HG03432 (cell line): ENCODE measurements at regions not wholly inside any gene's neighbourhood (a gene's known extent, or its start where the extent isn't known, plus 50 kb on each side); places are given as distances from the start of the nearest gene placed in this dataset.
"Not testable (repeated sequence)": the region's sequence is repeated elsewhere in the genome, so short reads cannot be mapped to it uniquely, and the experiment has no call there.

Experiments
- ATAC-seq: cut with Tn5 transposase; IDR thresholded peaks from one replicate; pipeline ENCODE4 v1.9.1; 2021; ENCODE audit warnings: mild to moderate bottlenecking, moderate library complexity; ENCODE audit not compliant: unreplicated experiment

DNA sequence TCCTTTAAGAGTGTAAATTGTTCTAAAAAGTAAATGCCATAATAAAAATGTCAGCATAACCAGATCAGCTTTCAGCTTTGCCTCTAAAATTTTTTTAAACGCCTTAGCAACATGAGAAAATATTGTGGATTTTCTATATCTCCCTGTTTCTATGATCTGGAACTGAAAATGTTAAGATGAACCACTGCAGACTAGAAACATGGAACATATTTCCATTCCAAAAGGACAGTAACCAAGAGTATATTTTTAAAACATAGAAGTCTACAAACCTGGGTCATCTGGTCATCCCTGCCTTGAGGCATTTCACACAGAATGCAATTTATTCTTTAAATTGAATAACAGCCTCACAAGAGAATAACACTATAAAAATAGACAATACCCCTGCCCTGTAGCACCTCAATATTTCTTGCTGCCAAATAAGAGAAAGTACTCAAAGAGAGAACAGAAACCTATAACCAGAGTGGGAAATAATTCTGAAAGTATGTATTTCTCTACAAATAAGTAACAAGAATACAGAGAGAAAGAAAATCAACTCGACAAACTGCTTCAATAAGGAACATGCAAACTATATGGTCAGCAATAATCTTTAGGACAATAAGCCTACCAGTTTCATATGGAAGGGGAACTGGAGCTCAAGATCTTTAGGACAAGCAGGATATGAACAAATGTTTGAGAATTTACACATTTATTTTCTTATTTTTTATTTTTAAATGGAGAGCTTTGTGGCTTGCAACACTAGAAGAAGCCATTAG, 949.0 kb downstream of the EPHA3 start:
- ATAC-seq = no peak

DNA sequence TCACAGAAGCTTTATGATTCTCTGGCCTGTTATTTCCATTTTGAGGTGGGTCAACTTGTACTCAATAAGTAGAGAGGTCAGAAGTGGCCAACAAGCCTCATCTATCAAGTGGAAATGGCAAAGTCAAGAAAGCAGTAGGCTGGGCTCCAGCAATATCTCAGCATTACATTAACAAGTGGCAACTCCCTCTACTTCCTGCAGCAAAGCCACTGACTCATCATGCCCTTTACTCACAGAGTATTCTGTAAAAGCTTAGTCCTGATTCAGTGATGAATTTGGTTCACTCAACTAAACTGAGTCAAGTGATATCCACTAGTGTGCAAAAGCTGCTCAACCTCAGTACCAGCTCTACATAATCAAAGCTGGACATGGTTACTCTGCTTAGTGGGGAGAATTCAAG, 954.6 kb downstream of the EPHA3 start:
- no peak for ATAC-seq

DNA sequence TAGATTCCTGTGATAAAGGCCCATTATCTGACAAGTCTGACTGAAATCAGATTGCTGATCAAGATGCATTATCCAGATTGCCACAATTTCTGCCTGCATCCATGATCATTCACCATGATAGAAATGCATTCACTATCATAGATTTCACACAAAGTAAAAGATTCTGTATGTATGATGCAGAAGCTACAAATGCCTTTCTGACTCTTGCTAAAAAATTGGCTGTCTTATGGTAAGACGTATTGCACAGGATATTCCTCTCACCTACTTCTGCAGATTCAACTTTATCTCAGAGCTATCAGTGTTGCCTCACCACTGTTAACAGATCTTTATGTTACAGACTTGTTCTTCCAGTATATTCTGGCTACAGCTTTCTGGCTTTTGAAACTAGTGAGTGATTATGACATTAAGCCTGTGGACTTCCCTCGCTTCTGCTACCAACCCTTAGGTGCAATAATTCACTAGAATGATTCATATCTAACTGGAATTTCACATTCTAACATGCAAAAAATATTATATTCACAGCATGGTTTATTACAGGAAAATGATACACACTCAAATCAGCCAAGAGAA, 955.3 kb downstream of the EPHA3 start:
- ATAC-seq = no peak

- no peak for ATAC-seq
Observed at GRCh38 chr3:90068783-90069182, 961.4 kb downstream of the EPHA3 start.

DNA sequence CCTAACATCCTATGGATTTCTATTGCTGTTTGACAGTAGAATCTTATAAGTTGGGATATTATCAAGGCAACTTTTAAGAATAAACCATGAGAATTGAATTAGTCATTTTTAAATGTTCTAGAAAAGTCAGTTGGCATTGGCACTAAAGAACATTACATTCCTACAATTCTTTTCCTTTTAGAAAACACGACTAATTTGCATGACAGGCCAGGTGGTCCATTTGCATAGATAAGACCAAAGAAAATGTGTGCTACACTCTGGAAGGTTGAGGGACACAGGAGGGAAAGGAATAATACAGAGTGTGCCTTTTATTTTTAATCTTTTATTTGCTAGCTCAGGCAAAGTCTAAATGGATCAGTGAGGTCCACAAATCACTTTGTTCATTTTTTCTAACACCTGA, 962.3 kb downstream of the EPHA3 start:
- ATAC-seq = no peak

- no peak for ATAC-seq
Observed at GRCh38 chr3:90076136-90076535, 968.7 kb downstream of the EPHA3 start.

DNA sequence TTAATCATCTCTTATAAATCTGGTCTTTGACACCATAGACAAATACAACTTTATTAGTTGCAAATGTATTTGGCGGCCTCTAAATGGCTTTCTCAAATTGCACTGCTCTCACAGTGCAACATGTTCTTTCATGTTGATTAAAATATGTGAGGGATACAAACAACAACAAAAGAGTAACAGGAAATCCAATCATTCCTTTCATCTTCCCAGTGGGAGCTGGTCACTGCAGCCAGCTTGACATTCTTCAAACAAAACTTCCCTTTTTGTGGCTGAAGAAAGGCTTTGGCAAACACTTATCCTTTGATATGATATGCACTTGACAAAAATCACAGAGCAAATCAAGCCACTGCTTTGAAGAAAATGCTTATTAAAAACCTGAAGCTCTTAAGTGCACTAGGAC, 973.6 kb downstream of the EPHA3 start:
- ATAC-seq = no peak

DNA sequence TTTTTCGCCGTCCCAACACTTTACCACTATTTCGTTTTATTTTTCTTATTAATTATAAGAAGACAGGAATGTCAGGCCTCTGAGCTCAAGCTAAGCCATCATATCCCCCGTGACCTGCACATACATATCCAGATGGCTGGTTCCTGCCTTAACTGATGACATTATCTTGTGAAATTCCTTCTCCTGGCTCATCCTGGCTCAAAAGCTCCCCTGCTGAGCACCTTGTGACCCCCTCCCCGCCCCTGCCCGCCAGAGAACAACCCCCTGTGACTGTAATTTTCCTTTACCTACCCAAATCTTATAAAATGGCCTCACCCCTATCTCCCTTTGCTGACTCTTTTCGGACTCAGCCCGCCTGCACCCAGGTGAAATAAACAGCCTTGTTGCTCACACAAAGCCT, 978.9 kb downstream of the EPHA3 start:
- ATAC-seq = not testable (repeated sequence)

GRCh38 chr3:90087703-90088102, 980.3 kb downstream of the EPHA3 start:
- no peak for ATAC-seq

- peak; percentile 80 for ATAC-seq
Observed at GRCh38 chr3:90091549-90091948, 984.1 kb downstream of the EPHA3 start.

- ATAC-seq = no peak
Observed at GRCh38 chr3:90092994-90093393, 985.6 kb downstream of the EPHA3 start.

GRCh38 chr3:90095811-90096210, 988.4 kb downstream of the EPHA3 start:
- no peak for ATAC-seq

GRCh38 chr3:90099493-90099892, 992.1 kb downstream of the EPHA3 start:
- ATAC-seq = no peak

DNA sequence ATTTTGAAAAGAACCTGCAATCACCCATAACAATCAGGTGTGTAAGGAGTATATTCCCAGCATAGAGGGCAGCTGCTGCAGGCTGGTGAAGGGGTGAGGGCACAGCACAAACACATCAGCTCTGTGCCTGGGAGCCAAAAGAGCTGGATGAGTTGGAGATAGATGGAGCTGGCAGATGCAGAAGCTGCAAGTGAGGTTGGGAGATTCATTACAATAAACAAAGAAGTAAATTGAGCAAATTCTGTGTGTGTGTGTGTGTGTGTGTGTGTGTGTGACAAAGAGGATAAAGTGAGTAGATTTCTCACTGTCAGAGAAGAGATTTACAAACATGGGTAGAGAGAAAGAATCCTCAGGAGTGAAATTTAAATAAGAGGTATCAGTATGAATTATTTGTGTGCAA, 994.7 kb downstream of the EPHA3 start:
- ATAC-seq = no peak

DNA sequence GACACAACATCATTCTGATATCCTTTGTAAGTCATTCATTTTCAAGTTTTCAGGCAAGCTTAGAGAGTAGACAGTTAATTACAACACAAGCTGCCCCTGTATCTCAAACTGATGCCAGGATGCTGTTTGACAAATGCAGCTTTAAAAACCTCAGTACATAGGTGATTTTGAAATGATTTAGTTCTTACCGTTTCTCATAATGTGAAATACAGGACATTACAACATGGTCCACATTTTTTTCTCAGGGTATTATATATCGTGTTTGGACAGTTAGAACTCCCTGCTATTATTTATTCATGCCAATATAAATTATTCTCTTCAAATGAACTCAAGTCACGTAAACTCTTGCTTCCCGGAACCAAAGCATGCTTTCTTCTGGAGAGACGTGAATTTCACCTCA, 1013.9 kb downstream of the EPHA3 start:
- no peak for ATAC-seq

DNA sequence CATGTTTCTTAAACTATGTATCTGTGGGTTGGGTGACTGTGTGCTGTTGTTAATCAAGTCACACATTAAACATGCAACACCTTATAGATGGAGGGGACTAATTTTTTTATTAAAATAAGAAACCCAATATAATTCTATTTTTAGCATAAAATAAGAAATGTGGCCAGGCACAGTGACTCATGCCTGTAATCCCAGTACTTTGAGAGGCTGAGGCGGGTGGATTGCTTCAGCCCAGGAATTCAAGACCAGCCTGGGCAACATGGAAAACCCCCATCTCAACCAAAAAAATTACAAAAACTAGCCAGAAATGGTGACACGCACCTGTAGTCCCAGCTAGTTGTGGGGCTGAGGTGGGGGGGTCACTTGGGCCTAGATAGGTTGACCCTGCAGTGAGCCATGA, 1021.0 kb downstream of the EPHA3 start:
- ATAC-seq = no peak

- no peak for ATAC-seq
Observed at GRCh38 chr3:90129730-90130129, 1022.3 kb downstream of the EPHA3 start.

- no peak for ATAC-seq
Observed at GRCh38 chr3:90132197-90132596, 1024.8 kb downstream of the EPHA3 start.

DNA sequence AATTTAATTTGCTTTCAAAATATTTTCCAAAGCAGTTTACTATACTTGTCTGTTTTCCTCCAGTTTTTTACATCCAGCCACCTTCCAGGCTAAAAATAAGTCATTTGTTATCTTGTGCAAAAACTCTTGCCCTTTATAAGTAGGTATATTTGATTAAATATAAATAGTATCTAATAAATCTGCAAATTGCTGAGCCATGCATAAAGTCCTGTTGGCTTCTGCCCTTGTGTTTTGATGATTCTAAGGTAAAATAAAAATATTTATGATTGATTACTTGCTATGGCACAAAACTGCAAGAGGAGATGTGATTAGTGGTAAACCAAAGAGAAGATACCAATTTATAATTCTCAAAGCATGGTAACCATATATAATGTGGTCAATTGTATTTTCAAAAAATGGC, 1026.7 kb downstream of the EPHA3 start:
- no peak for ATAC-seq

DNA sequence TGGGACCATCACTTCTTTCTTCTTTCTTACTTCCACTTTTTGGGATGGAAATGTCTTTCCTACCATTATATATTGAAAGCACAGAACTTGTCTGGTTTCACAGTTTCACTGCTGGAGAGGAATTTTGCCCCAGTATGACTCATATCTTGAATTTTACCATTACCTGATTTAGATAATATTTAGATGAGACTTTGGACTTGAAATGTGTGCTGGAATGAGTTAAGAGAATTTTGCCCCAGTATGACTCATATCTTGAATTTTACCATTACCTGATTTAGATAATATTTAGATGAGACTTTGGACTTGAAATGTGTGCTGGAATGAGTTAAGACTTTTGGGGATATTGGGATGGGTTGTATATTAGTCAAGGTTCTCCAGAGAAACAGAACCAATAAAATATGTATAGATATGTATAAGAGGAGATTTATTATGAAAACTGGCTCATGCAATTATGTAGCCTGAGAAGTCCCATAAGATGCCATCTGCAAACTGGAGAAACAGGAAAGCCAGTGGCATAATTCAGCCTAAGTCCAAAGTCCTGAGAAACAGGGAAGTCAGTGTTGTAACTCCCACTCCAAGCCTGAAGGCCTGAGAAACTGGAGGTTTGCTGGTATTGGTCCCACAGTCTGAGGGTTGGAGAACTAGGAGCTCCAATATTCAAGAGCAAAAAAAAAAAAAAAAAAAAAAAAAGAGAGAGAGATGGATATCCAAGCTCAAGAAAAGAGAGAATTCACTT, 1029.2 kb downstream of the EPHA3 start:
- ATAC-seq = no peak

GRCh38 chr3:90145094-90145860, 1037.9 kb downstream of the EPHA3 start:
- no peak for ATAC-seq
